SKM-1 (cell line): ENCODE measurements at regions not wholly inside any gene's neighbourhood (a gene's known extent, or its start where the extent isn't known, plus 50 kb on each side); places are given as distances from the start of the nearest gene placed in this dataset.
"Not testable (repeated sequence)": the region's sequence is repeated elsewhere in the genome, so short reads cannot be mapped to it uniquely, and the experiment has no call there.

Experiments
- DNase-seq: peaks from one replicate; lab custom pipeline; 2025; ENCODE audit not compliant: unreplicated experiment; lab: John Stamatoyannopoulos, UW

DNA sequence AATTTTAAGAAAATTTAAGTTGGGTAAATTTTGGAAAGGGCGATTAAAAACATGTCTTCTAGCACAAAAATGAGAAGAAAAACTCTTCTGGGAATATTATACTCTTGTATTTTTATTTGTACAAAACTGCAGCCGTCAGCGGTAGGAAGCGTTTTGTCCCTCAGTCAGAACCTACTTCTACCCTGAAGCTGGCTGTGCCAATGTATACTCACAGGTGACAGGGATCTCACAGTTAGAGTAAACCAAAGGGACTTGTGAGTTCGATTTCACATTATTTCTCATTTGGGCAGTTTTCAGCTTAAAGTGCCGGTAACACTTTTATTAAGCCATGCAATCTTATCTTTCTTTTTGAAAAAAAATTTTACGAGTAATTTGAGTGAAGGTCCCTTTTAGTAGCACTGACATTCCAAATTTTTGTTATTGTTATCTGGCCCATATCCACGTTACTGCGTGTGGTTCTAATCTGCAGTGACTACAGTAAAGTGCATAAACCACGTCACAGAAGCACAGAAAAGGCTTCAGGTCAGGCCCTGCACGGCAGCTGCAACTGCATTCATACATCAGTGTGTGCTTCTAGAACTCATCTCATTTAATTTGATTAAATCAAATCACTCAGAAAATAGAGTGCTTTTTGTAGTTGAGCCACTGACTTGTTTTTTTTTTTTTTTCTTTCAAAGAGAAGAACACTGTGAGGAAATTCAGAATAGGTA is 387.3 kb downstream of the LIG4 start:
- no peak for DNase-seq

DNA sequence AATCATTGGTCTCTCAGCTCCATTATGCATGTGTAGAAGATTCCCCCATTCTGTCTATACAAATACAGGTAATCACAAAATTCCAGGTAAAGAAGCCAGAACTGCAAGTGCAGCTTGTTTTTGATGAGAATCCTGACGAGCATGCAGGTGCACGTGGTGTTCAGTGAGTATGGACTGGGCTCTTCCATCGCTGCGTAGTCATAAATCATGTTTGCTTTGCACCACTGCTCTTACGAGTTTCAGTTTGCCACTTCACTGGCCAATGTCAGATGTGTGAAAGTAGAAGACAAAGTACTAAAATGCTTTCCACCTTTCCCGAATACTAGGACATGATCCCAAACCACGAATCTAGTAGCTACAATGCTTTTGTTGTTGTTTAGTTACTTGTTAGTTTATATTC is 390.7 kb downstream of the LIG4 start:
- DNase-seq: no peak

GRCh38 chr13:107822006-107822405 is 393.3 kb downstream of the LIG4 start:
- DNase-seq: no peak

DNA sequence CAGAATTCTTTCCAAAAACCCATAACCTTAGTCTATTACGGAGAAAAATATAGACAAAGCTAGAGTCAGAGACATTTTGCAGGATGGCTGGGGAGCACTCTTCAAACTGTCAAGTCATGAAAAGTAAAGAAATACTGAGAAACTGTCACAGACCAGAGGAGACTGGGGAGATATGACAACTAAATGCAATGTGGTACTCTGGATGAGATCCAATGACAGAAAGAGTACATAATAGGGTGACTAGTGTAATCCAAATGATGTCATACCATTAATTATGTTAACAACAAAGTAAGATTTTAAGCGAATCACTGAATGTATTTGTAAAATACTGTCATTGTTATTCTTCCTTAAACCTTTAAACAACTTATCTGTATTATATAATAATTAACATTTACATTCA is 393.8 kb downstream of the LIG4 start:
- no peak for DNase-seq

DNA sequence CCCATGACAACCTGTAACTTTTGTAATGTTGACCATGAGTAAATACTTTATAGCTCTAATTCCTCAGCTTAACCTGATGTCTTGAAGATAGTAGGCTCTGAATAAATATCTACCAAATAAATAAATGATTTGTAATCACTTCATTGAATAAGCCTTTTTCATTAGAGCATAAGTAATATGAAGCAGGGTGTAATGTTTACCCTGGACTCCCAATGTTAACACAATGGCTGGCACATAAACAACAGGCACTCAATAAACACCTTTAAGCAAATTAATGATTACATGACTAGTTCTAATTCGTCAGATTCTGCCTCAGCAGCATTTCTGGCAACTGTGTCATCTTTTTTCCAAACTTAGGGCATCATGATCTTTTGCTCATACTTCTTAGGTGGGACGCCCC is 396.3 kb downstream of the LIG4 start:
- DNase-seq: no peak

- DNase-seq: no peak
Observed at GRCh38 chr13:107817647-107818287, 397.6 kb downstream of the LIG4 start.

- DNase-seq: no peak
Observed at GRCh38 chr13:107812014-107812412, 403.3 kb downstream of the LIG4 start.

DNA sequence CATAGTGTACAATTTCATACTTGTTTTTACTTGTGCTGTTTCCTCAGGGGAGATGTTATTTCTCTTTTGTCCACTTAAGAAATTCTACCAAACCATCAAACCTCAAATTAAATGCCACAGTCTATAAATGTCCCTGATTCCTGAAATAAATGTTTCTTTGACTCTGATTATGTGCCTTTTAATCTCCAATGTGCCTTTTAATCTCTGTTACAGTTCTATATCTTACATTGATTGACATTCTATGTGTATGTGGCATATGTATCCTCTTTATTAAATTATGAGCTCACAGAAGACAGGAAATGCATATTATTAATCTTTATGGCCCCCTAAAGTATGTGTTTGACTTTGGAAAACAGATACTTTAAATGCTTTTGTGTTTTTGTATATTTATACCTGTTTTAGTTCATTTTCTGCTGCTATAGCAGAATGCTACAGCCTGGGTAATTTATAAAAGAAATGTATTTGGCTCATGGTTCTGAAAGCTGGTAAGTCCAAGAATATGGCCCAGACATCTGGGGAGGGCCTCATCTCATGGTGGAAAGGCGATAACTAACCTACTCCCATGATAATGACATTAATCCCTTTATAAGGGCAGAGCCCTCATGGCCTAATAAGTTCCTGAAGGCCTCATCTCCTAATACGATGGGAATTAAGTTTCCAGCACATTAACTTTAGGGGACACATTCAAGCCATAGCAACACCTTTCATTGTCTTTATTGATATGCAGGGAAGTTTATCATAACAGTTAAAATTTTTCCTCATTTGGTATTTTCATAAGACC is 403.9 kb downstream of the LIG4 start:
- DNase-seq: no peak

DNA sequence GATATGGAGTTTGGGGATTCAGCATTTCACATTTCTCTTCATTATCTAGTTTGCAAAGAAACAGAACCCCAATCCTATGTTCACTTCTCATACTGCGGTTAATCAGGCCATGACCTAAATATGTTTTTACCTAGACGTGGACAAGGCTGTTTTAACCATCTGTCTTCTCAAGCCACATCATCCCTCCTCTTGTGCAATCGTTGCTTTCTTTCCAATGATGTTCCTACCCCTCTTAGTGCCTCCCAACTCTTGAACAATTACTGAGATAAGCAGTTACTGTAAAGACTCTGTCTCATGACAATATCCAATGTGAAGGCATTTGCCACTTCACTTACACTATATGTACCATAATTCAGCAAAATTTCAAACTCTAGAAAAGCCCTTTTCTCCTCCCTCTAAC is 406.2 kb downstream of the LIG4 start:
- DNase-seq: no peak

DNA sequence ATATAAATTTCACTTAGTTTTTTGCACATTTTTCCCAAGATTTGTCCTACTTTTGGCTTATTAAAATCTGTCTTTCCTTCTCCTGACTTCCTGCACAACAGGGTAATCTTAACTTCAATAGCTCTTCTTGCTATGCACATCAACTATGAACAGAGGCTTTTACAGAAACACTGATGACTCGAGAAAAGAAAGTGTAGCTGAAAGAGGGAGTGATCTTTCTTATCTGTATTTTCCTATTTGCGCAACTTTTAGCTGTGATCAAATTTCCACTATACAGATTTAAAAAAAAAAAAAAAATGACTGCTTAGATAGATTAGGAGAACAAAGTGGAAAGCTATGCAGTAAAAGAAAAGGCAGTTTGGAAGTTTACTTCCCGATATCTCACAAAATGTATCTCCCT is 406.9 kb downstream of the LIG4 start:
- DNase-seq: no peak

GRCh38 chr13:107807306-107808073 is 407.8 kb downstream of the LIG4 start:
- no peak for DNase-seq

DNA sequence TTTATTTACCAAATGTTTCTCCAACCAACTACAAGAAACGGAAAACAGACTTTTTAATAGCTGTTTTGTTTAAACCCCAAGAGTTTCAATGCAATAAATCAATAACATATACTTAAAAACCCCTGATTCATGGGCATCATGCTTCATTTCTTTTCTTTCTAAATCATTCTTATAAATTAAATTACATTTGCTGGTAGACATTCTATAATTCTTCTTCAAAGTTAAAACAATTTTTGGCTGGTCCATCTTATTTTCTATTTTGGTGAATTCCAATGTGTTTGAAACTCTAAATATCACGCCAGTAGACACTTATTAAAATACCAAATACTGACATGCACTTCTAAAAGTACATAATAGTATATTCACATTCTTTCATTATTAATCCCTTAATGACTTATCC is 408.6 kb downstream of the LIG4 start:
- DNase-seq: no peak

GRCh38 chr13:107803822-107804495 is 411.4 kb downstream of the LIG4 start:
- no peak for DNase-seq

GRCh38 chr13:107801621-107802020 is 413.7 kb downstream of the LIG4 start:
- DNase-seq: no peak

DNA sequence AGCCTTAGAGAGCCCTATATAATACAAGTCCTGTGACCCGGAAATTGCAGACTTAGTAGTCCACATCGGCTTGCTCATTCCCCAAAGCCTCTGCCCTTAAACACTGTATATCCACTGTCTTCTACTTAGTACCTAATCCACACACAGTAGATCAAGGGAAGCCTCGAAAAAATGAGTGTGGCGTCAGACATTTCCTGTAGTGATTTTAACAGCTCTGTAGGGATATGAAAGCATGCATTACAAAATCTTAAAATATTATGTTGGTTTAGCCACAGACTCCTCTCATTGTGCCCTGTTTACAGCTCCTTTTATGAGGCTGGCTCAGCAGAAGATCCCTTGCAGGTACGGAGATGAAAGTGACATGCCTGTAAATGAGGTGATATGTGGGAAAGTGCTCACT is 416.3 kb downstream of the LIG4 start:
- no peak for DNase-seq

GRCh38 chr13:107790397-107790796 is 424.9 kb downstream of the LIG4 start:
- DNase-seq: no peak

DNA sequence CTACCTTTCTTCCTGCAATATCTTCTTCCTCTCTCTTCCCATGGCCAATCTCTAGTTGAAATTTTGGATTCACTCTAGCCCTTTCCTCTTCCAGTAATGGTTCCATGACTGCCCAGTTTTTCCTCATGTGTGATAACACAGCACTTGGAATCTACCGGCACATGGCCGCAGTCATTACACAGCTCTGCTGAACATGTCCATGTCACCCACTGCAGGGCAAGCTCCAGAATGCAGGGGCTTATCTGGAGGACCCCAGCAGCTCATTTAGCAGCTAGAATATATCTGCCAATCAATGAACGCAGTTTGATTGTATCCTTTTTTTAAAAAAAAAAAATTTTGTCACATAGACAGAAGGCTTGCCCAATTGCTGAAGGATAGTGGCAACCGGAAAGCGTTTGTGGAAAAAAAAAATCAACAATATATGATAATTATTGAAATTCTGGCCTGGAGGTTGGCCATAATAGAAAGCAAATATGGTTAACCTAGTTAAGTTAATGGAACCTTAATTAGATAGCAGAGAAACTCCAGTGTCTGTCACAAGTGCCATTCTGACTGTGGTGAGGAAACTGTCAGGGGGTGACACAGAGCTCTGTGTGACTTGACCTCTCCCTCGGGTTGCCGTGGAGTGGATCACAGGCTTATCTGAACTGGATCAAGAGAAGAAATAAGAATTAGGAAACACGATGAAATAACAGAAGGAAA is 426.7 kb downstream of the LIG4 start:
- DNase-seq: no peak

DNA sequence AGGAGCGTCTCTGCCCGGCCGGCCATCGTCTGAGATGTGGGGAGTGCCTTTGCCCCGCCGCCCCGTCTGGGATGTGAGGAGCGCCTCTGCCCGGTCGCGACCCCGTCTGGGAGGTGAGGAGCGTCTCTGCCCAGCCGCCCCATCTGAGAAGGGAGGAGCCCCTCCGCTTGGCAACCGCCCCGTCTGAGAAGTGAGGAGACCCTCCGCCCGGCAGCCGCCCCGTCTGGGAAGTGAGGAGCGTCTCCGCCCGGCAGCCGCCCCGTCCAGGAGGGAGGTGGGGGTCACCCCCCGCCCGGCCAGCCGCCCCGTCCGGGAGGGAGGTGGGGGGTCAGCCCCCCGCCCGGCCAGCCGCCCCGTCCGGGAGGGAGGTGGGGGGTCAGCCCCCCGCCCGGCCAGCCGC is 432.7 kb downstream of the LIG4 start:
- DNase-seq: not testable (repeated sequence)

DNA sequence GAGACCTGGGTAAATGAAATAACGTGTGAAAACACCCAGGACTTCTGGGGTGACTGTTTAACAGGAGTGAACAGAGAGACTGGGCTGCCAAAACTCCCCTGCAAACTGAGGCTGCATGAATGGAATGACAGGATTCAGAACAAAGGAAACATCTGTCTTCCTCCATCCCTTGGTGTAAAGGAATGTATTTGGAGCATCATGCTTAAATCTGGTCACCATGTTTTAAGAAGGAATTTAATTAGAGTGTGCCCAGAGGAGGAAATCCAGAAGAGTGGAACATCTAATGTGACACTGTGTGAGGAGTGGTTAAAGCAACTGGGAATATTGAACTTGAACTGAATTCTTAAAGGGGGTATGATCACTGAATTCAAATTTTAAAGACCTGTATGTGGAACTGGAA is 437.2 kb downstream of the LIG4 start:
- DNase-seq: no peak

DNA sequence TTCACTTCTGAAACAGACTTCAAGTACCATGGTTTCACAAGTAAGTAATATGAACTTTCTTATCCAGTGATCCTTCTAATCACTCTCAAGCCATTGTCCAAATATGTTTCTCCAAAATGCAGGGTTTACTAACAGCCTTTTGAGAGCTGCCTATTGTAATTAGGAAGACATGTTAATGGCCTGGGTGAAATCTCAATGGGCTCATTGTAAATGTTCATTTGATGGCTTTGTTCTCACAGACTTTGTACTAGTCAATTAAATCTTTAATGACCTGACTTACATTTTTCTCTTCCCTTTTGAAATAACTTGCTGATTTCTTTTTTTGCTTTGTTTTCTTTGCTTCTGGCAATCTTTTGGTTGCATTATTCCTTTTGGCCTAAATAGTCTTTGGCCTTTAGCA is 444.8 kb downstream of the LIG4 start:
- DNase-seq: no peak
